HG03521 (cell line): ENCODE measurements at regions not wholly inside any gene's neighbourhood (a gene's known extent, or its start where the extent isn't known, plus 50 kb on each side); places are given as distances from the start of the nearest gene placed in this dataset.
"Not testable (repeated sequence)": the region's sequence is repeated elsewhere in the genome, so short reads cannot be mapped to it uniquely, and the experiment has no call there.

Experiments used
- ATAC-seq: cut with Tn5 transposase; IDR thresholded peaks from one replicate; pipeline ENCODE4 v1.9.1; 2021; ENCODE audit warnings: mild to moderate bottlenecking, moderate library complexity; ENCODE audit not compliant: unreplicated experiment

- not testable (repeated sequence) for ATAC-seq
These were observed 390.4 kb downstream of the RPS24 start for GRCh38 chr10:78424050-78424449.

- ATAC-seq, result no peak
These were observed 391.1 kb downstream of the RPS24 start for GRCh38 chr10:78424723-78425122.

GRCh38 chr10:78426181-78426580 is 392.5 kb downstream of the RPS24 start:
- no peak for ATAC-seq

- ATAC-seq, result no peak
These were observed 393.9 kb downstream of the RPS24 start for GRCh38 chr10:78427497-78428031.

GRCh38 chr10:78428579-78428978 is 394.9 kb downstream of the RPS24 start:
- ATAC-seq, result no peak

- no peak for ATAC-seq
These were observed 396.3 kb downstream of the RPS24 start for GRCh38 chr10:78429984-78430383.

- ATAC-seq, result no peak
These were observed 398.9 kb downstream of the RPS24 start for GRCh38 chr10:78432583-78432982.

GRCh38 chr10:78433076-78433595 is 399.5 kb downstream of the RPS24 start:
- ATAC-seq, result no peak

GRCh38 chr10:78433766-78434535 is 400.3 kb downstream of the RPS24 start:
- ATAC-seq, result no peak

GRCh38 chr10:78434886-78435285 is 401.2 kb downstream of the RPS24 start:
- no peak for ATAC-seq

GRCh38 chr10:78435484-78436221 is 402.0 kb downstream of the RPS24 start:
- no peak for ATAC-seq

- no peak for ATAC-seq
These were observed 402.5 kb downstream of the RPS24 start for GRCh38 chr10:78436222-78436573.

- ATAC-seq, result no peak
These were observed 403.2 kb downstream of the RPS24 start for GRCh38 chr10:78436706-78437406.

- ATAC-seq, result no peak
These were observed 403.7 kb downstream of the RPS24 start for GRCh38 chr10:78437407-78437768.

- ATAC-seq, result no peak
These were observed 404.6 kb downstream of the RPS24 start for GRCh38 chr10:78437998-78438906.

GRCh38 chr10:78438907-78439809 is 405.5 kb downstream of the RPS24 start:
- ATAC-seq, result no peak

GRCh38 chr10:78441010-78441409 is 407.3 kb downstream of the RPS24 start:
- no peak for ATAC-seq

GRCh38 chr10:78441694-78442093 is 408.0 kb downstream of the RPS24 start:
- no peak for ATAC-seq

GRCh38 chr10:78442836-78443550 is 409.3 kb downstream of the RPS24 start:
- no peak for ATAC-seq
